ENCODE measurements at regions not wholly inside any gene's neighbourhood (a gene's known extent, or its start where the extent isn't known, plus 50 kb on each side); places are given as distances from the start of the nearest gene placed in this dataset.

DNA sequence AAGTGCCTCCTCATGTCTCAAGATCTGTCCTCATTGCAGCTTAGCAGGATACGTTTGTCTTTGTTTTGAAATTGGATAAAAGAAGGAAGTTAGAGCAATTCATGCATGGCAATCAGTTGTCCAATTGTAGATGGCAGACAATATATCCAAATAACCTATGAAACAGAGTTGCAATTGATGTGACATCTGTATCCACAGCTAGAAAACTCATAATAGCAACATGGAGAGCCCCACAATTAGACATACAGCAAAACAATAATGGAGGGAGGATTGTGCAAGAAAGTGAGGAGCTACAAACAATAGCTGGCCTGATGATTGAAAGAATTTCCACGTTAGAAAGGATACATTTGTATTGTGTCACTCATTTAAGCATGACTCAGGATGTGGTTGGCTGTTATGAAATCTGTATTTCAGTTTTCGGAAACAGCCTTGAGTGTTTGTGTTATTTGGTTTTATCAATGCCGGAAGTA, 132.0 kb downstream of the FAM174A start:
- TF ChIP-seq, protein P1, sequence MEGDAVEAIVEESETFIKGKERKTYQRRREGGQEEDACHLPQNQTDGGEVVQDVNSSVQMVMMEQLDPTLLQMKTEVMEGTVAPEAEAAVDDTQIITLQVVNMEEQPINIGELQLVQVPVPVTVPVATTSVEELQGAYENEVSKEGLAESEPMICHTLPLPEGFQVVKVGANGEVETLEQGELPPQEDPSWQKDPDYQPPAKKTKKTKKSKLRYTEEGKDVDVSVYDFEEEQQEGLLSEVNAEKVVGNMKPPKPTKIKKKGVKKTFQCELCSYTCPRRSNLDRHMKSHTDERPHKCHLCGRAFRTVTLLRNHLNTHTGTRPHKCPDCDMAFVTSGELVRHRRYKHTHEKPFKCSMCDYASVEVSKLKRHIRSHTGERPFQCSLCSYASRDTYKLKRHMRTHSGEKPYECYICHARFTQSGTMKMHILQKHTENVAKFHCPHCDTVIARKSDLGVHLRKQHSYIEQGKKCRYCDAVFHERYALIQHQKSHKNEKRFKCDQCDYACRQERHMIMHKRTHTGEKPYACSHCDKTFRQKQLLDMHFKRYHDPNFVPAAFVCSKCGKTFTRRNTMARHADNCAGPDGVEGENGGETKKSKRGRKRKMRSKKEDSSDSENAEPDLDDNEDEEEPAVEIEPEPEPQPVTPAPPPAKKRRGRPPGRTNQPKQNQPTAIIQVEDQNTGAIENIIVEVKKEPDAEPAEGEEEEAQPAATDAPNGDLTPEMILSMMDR (conservative IDR thresholded peaks at IDR 0.05; ENCODE audit: low read length) = no peak
- TF ChIP-seq EZH2phosphoT487 (IDR thresholded peaks at IDR 0.05; ENCODE audit: borderline replicate concordance, low read depth, low read length) = no peak

All from OCI-LY7 (cell line).